Activated T-cell treated with anti-CD3 and anti-CD28 coated beads for 4 hours (primary cell): ENCODE measurements at regions not wholly inside any gene's neighbourhood (a gene's known extent, or its start where the extent isn't known, plus 50 kb on each side); places are given as distances from the start of the nearest gene placed in this dataset.
"Not testable (repeated sequence)": the region's sequence is repeated elsewhere in the genome, so short reads cannot be mapped to it uniquely, and the experiment has no call there.

ENCODE experiments used
- DNase-seq: peaks from one replicate; pipeline ENCODE4 v3.0.0-alpha.2; 2020

DNA sequence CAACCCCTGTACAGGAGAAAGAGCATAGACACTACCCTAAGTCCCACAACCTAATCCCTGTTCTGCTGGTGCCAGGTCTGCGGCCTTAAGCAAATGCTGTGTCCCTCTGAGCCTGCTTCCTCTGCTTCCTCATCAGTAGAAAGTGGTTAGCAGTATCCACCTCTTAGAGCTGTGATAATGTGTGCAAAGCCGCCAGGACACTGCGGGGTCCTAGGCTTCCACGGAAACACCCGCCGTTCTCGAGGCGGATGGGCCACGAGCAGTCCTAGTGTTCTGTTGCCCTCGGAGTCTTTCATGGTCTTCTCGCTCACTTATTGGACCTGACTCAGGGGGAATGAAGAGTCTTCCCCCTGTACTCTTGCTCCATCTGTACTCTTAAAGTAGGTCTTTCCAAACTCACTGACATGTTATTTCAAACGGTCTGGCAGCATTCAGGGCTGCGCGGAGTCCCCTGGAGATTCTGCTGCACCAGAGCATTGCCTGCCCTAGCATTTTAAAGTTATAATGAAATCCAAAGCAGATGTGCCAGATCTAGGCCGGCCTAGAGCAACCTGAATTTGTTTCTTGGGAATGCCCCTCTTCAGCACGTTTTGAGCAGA is 107.2 kb upstream of the ZNF236 start:
- DNase-seq: no peak

DNA sequence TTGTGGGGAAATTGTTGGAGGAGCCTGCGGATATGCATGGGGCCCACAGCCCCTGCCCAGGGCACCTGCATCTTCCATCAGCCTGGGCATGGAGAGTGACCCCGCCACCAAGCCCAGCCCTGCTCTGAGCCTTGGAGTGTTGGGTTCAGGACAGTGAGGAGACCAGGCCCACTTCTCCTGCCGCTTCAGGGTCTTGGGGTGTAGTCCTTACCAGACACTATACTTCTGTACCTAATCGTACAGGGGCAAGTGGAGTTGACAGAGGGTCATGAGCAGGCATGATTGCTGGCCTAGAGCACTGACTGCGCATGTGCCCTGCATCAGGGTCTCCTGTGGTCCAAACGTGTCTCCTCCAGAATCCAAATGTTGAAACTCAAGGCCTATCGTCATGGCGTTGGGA is 108.9 kb upstream of the ZNF236 start:
- DNase-seq: no peak

DNA sequence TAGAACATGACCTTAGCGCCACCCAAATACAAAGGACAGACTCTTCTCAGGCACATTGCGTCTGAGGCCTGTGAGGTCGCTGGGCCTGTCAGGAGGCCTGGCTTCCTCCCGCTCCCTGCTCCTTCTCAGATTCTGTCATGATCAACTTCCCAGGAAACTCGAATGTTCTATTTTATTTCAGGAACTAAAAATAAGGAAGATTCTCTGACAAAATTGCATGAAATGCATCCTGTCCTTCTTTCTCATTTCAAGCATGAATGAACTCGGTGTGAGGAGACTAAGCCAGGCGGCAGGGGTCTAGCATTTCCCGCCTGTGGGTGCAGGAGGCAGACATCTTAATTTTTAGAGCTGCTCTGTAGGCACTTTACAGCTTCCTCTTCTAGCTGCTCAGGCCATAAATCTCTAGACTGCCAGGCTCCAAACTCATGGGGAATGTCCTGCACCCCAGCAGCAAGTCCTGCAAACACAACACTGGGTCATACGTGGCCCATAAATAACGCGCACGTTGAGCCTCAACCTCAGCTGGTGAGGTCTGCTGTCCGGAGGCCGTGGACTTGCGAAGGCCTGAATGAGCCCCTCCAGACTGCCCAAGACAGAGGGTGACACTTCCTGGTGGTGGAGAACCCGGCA is 109.7 kb upstream of the ZNF236 start:
- no peak for DNase-seq

DNA sequence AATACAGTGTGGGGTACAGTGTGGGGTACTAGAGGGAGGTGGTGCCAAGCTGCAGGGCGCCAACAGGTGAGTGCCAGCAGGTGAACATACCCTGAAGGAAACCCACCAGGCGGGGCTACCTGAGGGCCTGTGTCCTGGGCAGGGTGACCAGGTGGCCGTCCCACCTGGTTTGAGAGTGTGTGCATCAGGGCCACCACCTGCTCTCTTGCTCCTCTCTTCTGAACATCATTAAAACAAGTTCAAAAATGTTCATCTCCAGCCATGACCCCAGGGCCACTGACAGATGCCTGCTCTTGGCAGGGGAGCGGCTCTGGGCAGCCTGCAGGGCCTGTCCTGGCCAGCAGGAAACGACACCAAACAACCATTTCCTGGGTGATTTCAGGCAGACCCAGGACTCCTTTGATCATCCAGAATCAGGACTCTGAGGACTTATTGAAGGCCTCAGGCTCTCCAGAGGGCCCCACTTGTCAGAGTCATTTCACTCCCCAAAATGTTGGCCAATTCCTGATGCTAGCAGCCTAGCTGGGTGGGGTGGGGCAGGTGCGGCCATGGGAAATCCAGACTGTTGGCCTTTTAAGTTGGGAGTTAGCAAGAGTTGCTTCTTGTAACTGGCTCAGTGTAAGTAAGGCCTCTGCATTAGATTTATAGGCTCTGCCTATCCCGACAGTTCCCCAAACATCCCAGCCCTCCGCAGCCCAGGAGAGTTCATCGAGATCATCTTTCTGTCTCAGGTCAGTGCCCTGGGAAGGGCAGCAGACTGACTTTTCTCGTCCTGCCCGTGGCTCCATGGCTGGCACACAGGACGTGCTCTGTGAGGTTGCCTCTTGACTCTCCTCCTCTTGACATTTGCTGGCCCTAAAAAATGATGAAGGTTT is 111.5 kb upstream of the ZNF236 start:
- DNase-seq: no peak

DNA sequence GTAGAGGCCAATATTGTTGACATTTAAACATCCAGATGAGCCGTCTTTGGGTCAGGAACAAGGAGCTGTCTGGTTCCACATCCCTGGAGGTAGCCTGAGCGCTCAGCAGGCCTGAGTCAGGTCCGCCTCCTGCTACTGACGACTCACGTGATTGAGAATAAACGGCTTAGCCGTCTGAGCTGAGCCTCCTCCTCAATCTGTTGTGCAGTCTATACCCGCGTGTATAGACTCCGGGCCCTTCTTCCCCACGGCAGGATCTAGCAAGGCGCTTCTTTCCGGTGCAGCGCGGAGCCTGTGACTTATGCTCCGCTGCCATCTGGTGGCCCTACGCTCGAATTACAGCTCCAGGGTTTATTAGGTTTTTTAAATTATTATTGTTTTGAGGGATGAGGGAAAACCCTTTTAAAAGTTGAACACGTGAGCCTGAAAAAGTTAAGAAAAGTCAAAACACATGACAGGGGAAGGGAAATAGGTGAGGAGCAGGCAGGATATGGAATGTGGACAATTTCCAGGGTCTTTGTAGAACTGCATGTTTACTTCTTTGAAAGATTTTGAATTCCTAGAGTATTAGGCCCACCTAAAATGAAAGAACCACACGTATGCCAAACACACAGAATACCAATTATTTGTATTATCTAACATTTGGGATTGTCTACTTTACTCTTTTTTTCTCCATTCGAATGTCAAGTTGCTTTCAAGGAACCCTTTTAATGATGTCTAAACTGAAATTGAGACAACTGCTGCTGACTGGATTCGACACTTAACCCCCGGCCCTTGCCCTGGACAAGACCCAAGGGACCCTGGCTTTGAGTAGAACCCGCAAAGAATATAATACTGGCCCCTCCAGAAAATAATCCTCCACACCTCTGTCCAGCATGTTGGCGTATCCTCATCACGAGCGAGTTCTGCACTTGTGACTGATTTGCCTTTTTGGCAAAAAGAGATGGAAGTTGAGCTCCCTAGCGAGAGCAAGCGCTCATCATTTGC is 112.4 kb upstream of the ZNF236 start:
- DNase-seq: peak; percentile 32

DNA sequence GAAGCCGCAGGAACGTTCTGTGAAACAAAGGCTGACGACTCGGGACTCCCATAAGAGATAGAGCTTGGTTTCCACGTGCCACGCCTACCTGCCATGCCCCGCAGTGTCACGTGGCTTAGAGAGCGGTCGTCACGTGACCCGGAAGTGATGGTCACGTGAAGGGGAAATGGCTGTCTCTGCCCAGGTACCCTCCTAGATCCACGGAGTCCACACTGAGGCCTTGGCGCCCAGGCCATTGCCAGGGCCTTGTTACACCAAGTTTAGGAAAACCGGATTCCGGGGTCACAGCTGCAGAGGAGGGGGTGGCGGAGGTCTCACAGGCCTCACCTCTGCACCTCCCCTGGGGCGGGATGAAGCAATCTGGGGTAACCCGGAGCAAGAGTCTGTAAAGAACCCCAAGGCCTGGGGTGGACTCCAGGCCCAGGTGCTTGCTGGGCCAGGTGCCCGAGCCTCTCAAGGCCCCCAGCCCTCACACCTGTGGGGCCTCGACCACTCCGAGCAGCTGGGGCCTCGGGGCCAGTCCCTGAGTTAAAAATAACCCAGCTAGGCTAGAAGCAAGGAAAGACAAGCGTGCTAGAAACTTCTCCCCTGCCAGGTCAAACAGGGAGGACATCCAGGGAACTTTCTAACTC is 113.5 kb upstream of the ZNF236 start:
- no peak for DNase-seq

DNA sequence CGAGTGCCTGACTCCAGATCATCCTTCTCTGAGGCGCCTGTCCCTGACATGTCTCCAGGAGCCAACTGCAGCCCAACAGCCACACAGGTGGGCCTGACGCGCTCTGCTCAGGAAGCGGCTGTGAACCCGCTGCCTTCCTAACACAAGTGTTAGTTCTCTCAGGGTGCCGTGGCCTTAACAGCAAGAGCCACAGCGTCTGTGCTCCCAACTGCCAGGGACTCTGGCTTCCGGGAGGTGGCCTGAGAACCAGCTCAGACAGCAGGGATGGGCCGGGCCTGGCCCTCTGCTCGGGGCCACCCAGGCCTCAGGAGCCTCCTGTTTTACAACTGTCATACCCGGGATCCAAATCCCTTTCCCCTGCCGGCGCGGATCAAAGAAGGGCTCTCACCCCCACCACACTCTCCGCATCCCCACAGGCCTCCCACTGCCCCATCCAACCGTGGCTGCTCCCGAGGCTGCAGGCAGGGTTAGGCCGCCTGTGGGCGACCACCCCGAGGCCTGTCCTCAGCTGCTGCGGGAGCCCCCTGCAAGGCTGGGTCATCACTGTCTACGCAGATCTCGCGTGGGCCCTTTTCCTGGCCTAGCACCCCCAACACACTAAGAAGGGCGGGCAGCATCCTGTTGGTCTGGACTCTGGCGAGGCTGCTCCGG is 114.2 kb upstream of the ZNF236 start:
- DNase-seq: no peak

DNA sequence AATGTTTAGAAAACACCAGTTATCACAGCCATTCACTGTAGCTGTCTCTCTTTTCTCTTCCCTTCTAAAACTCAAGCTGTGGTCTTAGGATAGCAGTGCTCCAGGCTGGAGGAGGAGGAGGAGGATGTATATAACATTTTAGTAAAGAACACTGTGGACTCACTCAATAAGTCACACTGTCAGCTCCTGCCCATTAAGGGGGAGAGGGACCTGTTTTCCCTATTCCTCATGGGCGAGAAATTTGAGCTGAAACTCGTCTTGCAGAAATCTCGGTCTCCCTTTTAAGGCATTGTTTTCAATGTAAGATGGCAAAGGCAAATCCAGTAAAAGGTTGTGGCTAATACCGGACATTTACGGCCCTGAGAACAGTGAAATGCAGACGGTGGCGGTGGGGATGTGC is 114.8 kb upstream of the ZNF236 start:
- DNase-seq: no peak

DNA sequence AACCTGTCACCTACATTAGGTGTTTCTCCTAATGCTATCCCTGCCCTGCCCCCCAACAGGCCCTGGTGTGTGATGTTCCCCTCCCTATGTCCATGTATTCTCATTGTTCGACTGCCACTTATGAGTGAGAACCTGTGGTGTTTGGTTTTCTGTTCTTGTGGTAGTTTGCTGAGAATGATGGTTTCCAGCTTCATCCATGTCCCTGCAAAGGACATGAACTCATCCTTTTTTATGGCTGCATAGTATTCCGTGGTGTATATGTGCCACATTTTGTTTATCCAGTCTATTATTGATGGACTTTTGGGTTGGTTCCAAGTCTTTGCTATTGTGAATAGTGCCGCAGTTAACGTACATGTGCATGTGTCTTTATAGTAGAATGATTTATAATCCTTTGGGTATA is 117.8 kb upstream of the ZNF236 start:
- not testable (repeated sequence) for DNase-seq

DNA sequence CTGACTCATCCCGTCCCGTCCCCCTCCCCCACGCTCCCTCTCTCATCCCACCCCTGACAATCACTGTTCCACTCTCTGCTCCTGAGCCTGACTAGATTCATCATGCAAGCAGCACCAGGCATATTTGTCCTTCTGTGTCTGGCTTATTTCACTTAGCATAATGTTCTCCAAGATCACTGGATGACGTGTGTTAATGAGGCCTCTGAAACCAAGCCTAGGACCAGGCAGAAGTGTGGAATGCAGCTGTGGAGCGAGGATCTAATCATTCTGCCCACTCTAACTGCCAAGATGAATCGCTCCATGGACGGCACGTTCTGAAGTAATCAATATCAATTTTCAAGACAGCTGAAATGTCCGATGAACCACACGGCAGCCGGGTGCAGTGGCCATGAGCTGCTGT is 122.4 kb upstream of the ZNF236 start:
- no peak for DNase-seq

DNA sequence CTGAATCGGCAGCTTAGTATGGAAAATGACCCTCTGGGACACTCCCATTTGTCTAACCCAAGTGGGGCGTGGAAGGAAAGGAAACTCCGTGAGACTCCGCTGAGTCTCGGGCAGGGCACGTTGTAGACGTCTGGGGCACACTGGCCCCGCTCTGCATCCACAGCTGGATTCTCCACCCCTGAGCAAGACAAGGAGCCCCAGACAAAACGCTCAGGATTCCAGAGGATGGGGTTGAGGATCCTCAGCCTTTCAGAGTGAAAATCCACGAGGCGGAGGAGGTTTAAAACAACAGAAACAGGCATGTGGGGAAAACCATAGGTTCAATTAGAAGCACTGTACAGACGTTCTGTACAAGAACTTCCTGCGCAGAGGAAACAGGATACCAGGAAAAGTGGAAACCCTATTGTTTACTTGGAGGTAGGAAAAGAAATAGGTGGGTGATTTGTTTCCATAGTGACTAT is 124.9 kb upstream of the ZNF236 start:
- DNase-seq: no peak

DNA sequence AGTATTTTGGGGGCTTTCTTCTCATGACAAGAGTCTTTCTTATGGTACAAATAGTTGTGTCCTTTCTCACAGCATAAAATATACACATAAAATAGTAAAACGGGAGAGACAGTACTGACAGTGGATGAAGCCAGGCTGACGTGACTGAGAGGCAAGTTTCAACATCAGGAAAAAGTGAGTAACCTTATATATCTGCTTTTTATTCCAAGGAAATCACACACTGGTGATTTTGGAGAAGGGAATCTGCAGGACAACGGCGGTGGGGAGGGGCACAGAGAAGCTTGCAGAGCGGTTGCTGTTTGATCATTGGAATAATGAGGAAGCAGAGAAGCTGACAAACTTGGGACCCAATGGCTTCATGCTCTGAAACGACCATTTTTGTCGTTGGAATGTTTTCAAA is 130.6 kb upstream of the ZNF236 start:
- no peak for DNase-seq

DNA sequence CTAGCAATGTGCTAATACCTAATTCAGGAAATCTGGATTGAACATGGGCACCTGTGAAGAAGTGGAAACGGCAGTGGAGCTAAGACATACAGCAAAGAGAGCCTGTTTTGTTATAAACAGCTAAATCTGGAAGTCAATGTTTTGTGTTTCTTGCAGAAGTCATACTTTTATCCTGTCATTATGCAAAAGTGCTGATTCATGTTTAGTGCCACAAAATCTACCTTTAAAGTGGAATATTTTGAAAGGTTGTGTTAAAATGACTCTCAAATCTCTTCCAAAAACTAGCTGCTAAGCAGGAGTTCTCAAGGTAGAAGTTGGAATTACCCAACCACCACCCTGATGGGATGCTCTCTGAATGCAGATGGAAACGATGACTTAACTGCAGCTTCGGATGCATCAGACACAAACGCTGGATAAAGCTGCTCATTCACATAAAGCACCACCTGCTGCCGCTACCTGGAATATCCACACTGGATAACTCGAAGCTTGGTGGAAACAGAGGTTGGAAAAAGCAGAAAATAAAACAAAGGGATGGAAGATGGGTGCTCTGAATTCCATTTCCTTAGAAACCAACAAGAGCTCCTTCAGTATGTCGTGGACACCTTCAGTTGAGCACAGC is 132.6 kb upstream of the ZNF236 start:
- no peak for DNase-seq

DNA sequence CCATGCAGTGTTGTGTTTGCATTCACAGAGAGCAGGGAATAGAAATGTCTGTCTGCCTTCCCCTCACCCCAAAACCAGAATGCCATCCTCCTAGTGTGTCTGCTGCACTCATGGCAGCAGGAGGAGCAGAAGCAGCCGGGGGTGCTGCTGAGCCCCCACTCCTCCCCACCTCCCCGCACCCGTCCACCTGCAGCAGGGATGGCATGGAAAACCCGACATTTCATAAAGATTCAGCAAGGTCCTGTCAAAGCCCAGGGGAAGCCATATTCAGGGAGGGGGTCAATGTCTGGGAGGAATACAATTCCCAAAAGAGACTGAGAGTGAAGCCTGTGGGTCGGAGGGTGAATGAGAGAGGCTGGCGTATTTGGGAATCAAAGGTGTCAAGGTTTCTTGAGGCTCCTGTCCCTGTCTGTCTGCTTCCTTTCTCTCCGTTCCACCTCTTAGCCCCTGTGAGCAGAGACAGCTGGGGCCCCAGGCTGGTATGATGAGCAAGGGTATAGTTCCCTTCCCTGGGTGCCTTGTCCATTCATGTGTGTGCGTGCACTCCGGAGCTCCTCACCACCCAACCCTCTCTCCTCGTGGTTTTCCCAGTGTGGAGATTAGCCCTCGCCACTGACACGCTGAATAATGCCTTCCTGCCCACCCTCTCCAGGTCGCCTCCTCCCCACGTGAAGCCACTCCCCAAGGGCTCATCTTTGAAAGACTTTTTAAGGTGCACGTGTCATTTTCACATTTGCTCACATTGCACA is 133.5 kb upstream of the ZNF236 start:
- DNase-seq: no peak

DNA sequence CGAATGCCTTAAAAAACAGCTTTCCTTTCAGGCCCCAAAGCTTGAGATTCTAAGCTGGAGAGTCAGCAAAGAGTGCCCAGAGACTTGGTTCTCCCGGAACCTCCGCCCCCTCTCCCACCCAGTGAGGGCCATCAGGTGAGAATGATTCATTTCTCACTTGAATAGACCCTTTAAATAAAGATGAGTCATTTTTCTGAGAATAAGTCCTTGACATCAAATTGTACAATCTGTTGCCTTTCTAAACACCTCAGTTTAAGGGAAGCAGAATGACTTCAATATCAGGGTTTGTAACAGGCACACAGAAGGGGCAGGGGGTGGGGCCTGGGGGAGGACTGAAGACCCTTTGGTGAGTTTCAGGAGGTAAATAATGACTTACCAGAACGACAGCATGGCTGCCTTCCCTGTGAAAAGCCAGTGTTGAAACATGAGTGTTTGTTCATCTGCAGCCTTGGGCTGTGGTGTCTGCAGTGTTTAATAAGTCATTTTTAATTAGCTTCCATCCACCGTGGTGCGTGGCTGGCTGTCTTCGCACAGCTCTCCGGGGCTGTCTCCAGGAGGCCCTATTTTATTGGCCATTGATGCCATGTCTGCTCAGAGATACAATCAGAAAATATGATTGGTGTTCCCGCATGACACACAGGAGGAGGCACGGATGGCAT is 134.9 kb upstream of the ZNF236 start:
- no peak for DNase-seq

DNA sequence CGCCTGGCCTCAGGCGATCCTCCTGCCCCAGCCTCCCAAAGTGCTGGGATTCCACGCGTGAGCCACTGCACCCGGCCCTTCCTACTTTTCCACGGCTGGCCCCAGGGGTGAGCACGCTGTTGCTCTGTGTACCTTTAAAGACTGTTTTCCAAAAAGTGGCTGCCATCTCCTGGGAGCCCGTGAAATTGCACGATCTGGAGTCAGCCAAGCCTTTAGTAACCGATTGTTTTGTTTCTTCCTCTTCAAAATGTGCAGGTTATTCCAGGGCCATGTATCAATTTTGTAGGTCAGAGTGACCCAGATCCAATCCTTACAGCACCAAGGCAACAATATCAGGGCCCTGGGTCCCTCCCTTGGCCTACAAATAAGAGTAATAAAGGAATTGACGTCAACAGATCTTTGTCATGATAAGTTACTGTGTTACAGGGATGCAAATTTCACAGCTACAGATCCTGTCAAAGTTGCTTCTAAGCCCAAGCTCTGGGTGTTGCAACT is 135.6 kb upstream of the ZNF236 start:
- no peak for DNase-seq

DNA sequence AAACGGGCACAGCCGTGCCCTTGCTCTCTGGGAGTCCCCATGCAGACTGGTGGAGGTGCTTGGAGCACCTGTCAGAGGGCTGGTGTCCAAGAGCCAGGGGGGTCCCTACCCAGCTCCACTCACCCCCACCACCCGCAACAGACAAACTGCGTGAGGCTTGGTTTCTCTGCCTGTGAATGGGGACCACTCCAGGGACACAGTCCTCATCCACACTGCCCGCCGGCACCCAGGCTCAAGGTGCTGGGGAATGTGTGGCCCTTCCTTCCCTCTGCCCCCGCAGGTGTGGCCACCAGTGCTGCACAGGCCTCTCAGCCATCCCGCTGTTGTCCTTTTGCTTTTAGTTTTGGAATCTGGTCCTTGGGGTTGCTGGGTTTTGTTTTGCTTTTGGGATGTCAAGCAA is 136.5 kb upstream of the ZNF236 start:
- no peak for DNase-seq

DNA sequence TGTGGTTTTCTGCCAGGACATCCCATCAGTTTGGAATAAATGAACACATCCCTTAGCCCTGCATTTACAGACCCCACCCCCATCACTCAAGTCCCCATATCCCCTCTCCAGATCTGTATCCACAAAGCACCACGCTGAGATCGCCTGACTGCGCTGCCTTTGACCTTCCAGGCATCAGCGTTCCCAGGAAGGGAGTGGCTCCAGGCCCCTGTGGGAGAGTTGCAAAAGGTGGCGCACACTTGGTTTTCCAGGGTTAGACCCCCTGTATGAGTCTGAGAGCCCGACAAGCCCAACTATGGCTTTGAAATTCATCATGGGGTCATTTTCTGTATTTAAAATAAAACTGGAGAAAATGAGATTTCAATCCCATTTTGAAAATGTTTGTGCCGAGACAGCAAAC is 137.0 kb upstream of the ZNF236 start:
- DNase-seq: no peak

DNA sequence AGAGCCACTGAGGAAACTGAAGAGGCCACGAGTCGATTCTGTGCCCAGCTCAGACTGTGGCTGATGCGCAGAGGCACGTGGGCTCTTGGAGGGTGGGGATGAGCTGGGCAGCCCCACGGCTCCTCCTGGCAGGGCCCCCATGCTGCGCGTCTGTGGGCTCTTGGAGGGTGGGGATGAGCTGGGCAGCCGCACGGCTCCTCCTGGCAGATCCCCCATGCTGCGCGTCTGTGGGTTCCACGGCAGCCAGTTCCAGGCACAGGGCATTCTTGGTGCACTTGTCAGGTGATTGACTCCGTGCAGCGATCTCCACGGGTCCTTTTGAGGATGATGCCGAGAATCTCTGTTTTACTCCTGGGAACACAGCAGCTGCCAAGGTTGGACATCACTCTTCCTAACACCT is 138.1 kb upstream of the ZNF236 start:
- DNase-seq: no peak

DNA sequence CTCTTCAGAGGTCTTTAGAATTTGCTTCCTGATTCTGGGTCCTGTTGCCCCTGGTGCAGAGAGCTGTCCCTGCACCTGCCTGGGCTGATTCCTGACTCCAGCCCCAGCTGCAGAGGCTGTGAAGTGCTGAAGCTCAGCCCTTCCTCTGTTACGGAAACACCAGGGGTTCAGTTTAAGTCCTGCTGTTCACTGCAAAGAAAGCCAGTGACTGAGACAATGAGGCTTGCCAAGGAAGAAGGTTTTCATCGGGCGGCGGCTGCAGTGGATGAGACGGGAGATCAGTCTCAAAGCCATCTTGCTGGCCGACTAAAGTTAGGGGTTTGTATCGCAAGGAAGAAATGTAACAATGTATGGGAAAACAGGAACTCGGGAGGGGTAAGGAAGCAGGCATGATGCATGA is 142.4 kb upstream of the ZNF236 start:
- DNase-seq: no peak
